ENCODE measurements at regions not wholly inside any gene's neighbourhood (a gene's known extent, or its start where the extent isn't known, plus 50 kb on each side); places are given as distances from the start of the nearest gene placed in this dataset.

DNA sequence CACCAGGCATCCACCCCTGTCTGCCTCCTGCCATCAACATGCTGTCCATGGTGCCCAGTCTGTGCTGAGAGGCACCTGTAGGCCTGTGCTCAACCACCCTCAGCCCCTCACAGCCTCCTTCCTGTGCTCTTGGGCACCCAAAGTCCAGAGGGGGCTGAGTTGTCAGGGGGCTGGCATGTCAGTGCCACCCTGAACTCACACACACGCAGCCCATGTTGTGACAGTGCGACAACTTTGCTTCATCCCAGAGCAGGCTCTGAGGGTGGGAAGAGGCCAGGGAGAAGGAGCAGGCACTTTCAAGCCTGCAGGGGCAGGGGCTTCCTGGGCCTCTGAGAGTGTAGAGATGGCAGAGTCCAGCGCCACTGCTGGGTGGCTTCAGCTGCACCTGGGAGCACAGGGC is 491.0 kb downstream of the TMEM135 start:
- ChIA-PET POLR2A (ENCODE audit: partially characterized antibody) (no interaction called here), CTCF (ENCODE audit: partially characterized antibody) (interaction anchor here (0.8 kb wide), 1 partner anchor 108 kb away, joined by 3 read pairs; no protein-coding TSS in a partner anchor)
- Histone ChIP-seq H2BK12ac (ENCODE audit: low read depth, low read length) (no peak overlapping the region), H3K4me1 (replicated peaks in 1 of 4; ENCODE audit: control insufficient read depth in 3 of 4, insufficient read depth in 4 of 4, low read length in 3 of 4) (no peaks in the 10 kb centered on the region), H3K18ac (ENCODE audit: extremely low read depth, low read length) (no peak overlapping the region), H3K9ac (replicated peaks in 1 of 4; ENCODE audit: extremely low read depth in 1 of 4, low read depth in 3 of 4, low read length in 3 of 4) (no peak overlapping the region), H3K56ac (replicated peaks; ENCODE audit: insufficient read length, low read depth, low read length) (no peak overlapping the region), H3K79me2 (ENCODE audit: control insufficient read depth in 1 of 2, insufficient read depth in 2 of 2, low read length in 2 of 2) (no peaks in the 10 kb centered on the region), H2BK5ac (ENCODE audit: low read depth, low read length) (no peak overlapping the region), H3K23ac (ENCODE audit: insufficient read length) (no peak overlapping the region), H4K8ac (ENCODE audit: extremely low read depth, insufficient read depth, low read length) (no peak overlapping the region), H3K14ac (ENCODE audit: insufficient read length) (no peak overlapping the region), H3K27ac (ENCODE audit: low read depth, low read length) (no peak overlapping the region), H3K9me3 (ENCODE audit: insufficient read depth in 2 of 2, low read depth in 1 of 2, low read length in 1 of 2) (peaks cover 3 to 4% of the 10 kb centered on the region in 2 experiments; a peak in 3 of 4 replicates), H4K20me1 (replicated peaks in 1 of 2; ENCODE audit: control insufficient read depth in 1 of 2, insufficient read depth in 2 of 2, low read length in 2 of 2) (no peaks in the 10 kb centered on the region), H3K4me3 (ENCODE audit: extremely low read depth in 1 of 4, insufficient read depth in 2 of 4, low read depth in 3 of 4, low read length in 4 of 4) (no peak overlapping the region), H2BK15ac (ENCODE audit: low read length) (no peak overlapping the region), H3K4ac (replicated peaks; ENCODE audit: insufficient read length, low read depth, low read length) (no peak overlapping the region), H2BK20ac (ENCODE audit: low read length) (no peak overlapping the region), H2AK5ac (ENCODE audit: low read depth, low read length) (no peak overlapping the region), H4K91ac (replicated peaks; ENCODE audit: insufficient read length, low read length) (no peak overlapping the region), H2BK120ac (replicated peaks; ENCODE audit: low read depth, low read length) (no peak overlapping the region), H3K36me3 (ENCODE audit: control insufficient read depth in 2 of 4, insufficient read depth in 4 of 4, low read length in 3 of 4) (no peaks in the 10 kb centered on the region), H3K79me1 (ENCODE audit: low read depth, low read length) (no peaks in the 10 kb centered on the region), H3K4me2 (ENCODE audit: insufficient read depth in 1 of 2, low read depth in 2 of 2, low read length in 2 of 2) (no peak overlapping the region), H2AFZ (ENCODE audit: low read length) (no peak overlapping the region), H3K23me2 (ENCODE audit: low read depth, low read length) (no peaks in the 10 kb centered on the region), H4K5ac (ENCODE audit: insufficient read length, low read depth, low read length) (no peak overlapping the region), H3K27me3 (replicated peaks in 1 of 4; ENCODE audit: control insufficient read depth in 3 of 4, extremely low read depth in 1 of 4, insufficient read depth in 3 of 4, low read length in 3 of 4) (no peaks in the 10 kb centered on the region)
- FAIRE-seq (no peak), DNase-seq (ENCODE audit: low read depth in 1 of 2, low spot score in 2 of 2) (no peak)
- no peak for TF ChIP-seq RBBP5 (IDR thresholded peaks at IDR 0.05; ENCODE audit: borderline replicate concordance, low read depth, low read length)
- TF ChIP-seq, protein P1, sequence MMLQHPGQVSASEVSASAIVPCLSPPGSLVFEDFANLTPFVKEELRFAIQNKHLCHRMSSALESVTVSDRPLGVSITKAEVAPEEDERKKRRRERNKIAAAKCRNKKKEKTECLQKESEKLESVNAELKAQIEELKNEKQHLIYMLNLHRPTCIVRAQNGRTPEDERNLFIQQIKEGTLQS (IDR thresholded peaks at IDR 0.05; ENCODE audit: insufficient read depth, low read depth, low read length): no peak
- no peak for TF ChIP-seq EZH2 (IDR thresholded peaks at IDR 0.05; ENCODE audit: low read depth, low read length, severe bottlenecking)
- TF ChIP-seq, protein P2, sequence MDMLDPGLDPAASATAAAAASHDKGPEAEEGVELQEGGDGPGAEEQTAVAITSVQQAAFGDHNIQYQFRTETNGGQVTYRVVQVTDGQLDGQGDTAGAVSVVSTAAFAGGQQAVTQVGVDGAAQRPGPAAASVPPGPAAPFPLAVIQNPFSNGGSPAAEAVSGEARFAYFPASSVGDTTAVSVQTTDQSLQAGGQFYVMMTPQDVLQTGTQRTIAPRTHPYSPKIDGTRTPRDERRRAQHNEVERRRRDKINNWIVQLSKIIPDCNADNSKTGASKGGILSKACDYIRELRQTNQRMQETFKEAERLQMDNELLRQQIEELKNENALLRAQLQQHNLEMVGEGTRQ (IDR thresholded peaks at IDR 0.05; ENCODE audit: low read length): no peak
- 96% methylated on average over 3 of the region's 3 CpGs; no CpG with 5 or more reads in 1 of the 2 experiments for WGBS, 2 experiments (ENCODE audit: extremely low coverage in 1 of 2, insufficient coverage in 1 of 2, insufficient read length in 1 of 2, insufficient replicate concordance in 2 of 2, low coverage in 1 of 2, low lambda C conversion rate in 2 of 2, missing lambda C conversion rate in 1 of 2)
